ENCODE measurements at regions not wholly inside any gene's neighbourhood (a gene's known extent, or its start where the extent isn't known, plus 50 kb on each side); places are given as distances from the start of the nearest gene placed in this dataset.
A peak's percentile ranks its signal among the peaks of the same experiment; 100 is the strongest.

DNA sequence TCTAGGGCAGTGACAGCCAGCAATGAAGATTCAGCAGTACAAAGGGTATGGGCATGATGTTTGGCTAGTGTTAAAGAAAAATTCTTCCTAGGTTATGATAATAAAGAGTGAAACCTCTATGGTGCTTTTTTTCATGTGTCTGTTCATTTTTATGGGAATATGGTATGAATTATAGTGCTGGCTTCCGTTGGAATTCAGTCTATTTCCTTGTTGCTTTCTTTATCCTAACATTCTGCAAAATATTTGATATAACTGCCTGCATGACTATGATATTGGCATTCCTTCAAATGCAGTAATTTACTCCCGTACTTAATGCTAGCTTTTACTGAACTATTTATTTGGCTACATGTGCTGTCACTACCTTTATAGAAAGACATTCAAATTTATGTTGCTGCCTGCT, 57.6 kb upstream of the ATP11B start:
- no peak for DNase-seq

DNA sequence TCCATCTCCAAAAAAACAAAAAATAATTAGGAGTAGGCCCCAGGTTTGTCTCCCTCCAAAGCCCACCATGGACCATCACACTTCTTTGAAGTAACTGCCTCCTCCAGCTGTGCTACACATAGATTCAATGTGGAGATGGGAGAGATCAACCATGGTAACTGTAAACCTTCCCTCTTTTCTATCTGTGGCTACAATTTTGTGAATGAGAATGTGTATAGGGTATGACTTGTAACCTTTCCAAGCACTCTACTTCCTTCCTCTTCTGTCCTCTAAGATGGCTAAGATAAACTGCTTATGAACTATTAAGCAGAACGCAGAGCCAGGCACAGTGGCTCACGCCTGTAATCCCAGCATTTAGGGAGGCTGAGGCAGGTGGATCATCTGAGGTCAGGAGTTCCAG, 55.5 kb upstream of the ATP11B start:
- no peak for DNase-seq

DNA sequence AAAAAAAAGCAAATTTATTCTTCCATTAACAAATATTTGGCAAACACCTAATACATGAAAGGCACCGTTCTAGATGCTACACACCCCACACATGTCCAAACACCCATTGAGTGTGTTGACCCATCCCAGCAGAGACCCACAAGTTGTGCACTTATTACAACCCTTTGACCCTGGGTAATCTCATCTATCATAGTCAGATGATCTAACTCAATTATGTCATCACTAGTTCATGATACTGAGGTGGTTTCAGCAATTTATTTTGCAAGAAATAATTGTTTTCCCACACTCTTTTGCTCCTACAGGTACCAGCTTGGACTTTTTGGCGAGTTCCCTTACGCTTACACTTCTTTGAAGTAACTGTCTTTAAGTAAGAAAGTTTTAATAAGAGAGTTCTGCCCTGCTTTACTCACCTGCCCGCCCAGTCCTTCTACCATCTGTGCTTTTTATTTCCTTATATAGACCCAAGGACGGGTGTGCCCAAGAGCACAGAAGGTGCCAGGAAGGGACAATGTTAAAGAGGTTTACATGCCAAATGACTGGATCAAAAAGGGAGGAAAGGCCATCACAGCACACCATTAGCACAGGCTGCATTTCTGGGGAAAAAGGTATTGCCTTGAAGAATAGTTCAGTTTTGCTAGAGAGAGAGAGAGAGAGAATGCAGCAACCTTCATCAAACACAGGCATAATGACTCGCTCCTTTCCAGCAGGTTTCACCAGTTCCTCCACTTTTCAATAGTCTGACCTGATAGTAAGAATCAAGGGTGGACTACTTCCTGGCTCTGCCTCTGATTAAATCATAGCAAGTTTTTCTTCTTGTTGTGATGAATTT, 54.5 kb upstream of the ATP11B start:
- no peak for DNase-seq

DNA sequence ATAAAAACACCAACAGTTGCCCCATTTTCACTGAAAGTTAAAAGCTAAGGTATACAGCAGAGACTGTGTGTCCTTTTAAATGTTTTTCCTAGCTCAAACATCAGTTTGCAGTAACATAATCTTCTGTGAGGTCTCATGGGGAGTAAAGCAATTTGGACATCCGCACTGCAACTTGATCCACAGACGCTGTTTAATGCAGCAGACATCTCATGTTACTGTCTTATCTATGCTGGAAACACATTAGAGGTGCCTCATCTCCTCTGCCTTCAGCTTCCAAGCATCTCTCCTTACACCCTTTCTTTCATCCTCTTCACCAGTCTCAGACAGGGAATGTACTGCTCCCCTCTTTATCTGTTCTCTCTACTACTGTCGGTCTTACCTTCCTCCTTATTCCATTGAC, 53.7 kb upstream of the ATP11B start:
- no peak for DNase-seq

DNA sequence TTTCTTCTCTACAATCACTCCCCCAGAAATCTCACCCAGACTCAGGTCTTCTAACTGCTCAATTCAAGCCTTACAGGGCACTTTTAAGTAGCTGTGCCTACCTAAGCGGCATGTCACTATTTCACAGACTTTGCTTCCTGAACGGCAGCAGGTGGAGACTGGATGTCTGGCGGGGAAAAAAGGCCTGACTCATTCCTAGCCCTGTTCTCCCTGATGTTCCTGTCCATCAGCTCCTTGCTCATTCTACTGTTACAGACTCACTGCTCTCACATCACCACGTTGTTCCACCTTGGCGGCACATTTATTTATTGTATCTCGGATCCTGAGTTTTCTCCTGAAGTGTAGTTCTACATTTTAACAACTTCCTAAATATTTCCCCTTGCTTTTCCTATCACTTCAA, 52.6 kb upstream of the ATP11B start:
- peak; percentile 74 for DNase-seq

DNA sequence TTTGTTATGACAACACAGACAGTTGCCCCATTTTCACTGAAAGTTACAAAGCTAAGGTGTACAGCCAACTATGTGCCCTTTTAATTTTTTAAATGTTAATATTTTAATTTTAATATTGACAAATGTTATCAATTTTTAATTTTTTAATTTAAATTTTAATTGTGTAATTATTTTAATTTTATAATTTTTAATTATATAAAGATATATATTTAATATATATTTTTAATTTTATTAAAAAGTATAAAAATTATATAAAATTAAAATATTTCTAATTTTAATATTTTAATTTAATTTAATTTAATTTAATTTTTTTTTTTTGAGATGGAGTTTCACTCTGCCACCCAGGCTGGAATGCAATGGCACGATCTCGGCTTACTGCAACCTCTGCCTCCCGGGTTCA, 52.1 kb upstream of the ATP11B start:
- DNase-seq: no peak
